Nephron (organoid): ENCODE measurements at regions not wholly inside any gene's neighbourhood (a gene's known extent, or its start where the extent isn't known, plus 50 kb on each side); places are given as distances from the start of the nearest gene placed in this dataset.

Experiments
- H3K27ac Mint-ChIP-seq, 3 experiments: 2 replicates each; pipeline ENCODE4 v1.8.0; 2020; ENCODE audit warnings: mixed read lengths in 3 of 3, mild to moderate bottlenecking in 2 of 3, moderate library complexity in 1 of 3
- H3K27me3 Mint-ChIP-seq: 2 replicates; pipeline ENCODE4 v1.8.0; 2021; ENCODE audit warnings: low read depth, mild to moderate bottlenecking, moderate library complexity, mixed read lengths
- H3K36me3 Mint-ChIP-seq: 2 replicates; pipeline ENCODE4 v1.8.0; 2020; ENCODE audit warnings: low read depth, mixed read lengths
- H3K4me1 Mint-ChIP-seq: 2 replicates; pipeline ENCODE4 v1.8.0; 2020; ENCODE audit warnings: mixed read lengths
- H3K4me3 Mint-ChIP-seq, 3 experiments: 2 replicates each; pipeline ENCODE4 v1.8.0; 2020; ENCODE audit warnings: mild to moderate bottlenecking in 3 of 3, mixed read lengths in 3 of 3, moderate library complexity in 2 of 3
- H3K9me3 Mint-ChIP-seq: 2 replicates; pipeline ENCODE4 v1.8.0; 2020; ENCODE audit warnings: mixed read lengths
- TF ChIP-seq, protein P1 (sequence below), 3 experiments: fragments of 200-600 bp; sonication (generic); IDR thresholded peaks; one replicate each; pipeline ENCODE4 v1.5.0; 2021; ENCODE audit warnings: antibody characterized with exemption in 3 of 3; ENCODE audit not compliant: unreplicated experiment in 3 of 3

DNA sequence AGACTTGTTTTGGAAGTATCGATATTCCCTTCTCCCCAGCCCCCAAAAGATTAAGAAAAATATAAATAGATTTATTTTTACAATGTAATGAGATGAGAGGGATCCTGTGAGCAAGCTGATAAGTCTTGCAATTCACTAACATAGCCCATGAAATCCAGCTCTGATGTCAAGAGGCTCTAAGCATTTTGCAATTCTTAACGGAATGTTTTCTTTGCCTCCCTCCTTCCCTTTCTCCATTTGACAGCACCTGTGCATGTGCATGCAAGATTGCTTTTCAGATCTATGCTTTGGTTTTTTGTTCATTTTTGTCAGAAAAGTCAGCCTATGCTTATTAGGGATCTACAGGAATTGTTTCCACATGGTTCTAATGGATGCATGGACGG is 169.9 kb downstream of the SLIT2 start:
- no peaks in the 10 kb centered on the region for H3K36me3 Mint-ChIP-seq
- no peaks in the 10 kb centered on the region for H3K27me3 Mint-ChIP-seq
- peak overlapping the region in 1 of 3 experiments; percentile 36 for H3K27ac Mint-ChIP-seq
- no peaks in the 10 kb centered on the region for H3K9me3 Mint-ChIP-seq
- no peak overlapping the region for H3K4me3 Mint-ChIP-seq
- TF ChIP-seq, protein P1, sequence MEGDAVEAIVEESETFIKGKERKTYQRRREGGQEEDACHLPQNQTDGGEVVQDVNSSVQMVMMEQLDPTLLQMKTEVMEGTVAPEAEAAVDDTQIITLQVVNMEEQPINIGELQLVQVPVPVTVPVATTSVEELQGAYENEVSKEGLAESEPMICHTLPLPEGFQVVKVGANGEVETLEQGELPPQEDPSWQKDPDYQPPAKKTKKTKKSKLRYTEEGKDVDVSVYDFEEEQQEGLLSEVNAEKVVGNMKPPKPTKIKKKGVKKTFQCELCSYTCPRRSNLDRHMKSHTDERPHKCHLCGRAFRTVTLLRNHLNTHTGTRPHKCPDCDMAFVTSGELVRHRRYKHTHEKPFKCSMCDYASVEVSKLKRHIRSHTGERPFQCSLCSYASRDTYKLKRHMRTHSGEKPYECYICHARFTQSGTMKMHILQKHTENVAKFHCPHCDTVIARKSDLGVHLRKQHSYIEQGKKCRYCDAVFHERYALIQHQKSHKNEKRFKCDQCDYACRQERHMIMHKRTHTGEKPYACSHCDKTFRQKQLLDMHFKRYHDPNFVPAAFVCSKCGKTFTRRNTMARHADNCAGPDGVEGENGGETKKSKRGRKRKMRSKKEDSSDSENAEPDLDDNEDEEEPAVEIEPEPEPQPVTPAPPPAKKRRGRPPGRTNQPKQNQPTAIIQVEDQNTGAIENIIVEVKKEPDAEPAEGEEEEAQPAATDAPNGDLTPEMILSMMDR (IDR thresholded peaks at IDR 0.05; ENCODE audit: unreplicated experiment in 3 of 3) = no peak
- H3K4me1 Mint-ChIP-seq = peaks cover 25% of the 10 kb centered on the region

DNA sequence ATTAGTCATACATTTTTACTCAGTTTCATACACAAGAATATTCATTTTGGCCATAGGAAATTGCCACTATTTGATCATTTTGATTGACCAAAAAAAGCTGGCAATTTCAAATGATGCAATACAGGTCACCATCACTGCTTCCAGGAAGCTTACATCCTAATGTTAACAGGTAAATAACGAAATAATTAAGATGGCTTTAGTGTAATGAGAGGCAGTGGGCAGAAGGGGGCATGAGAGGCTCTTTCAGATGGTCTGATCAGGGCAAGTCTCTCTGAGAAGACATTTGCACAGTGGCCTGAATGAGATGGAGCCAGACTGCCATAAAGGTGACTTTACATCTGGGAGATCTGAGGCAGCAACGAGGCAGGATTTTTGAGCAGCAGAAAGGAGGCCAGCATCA is 170.7 kb downstream of the SLIT2 start:
- H3K36me3 Mint-ChIP-seq = no peaks in the 10 kb centered on the region
- H3K27ac Mint-ChIP-seq = no peak overlapping the region
- no peaks in the 10 kb centered on the region for H3K27me3 Mint-ChIP-seq
- TF ChIP-seq, protein P1 (IDR thresholded peaks at IDR 0.05; ENCODE audit: unreplicated experiment in 3 of 3) = peak; percentile 50 to 66 (median 56)
- H3K9me3 Mint-ChIP-seq = no peaks in the 10 kb centered on the region
- no peak overlapping the region for H3K4me3 Mint-ChIP-seq
- peaks cover 25% of the 10 kb centered on the region for H3K4me1 Mint-ChIP-seq

DNA sequence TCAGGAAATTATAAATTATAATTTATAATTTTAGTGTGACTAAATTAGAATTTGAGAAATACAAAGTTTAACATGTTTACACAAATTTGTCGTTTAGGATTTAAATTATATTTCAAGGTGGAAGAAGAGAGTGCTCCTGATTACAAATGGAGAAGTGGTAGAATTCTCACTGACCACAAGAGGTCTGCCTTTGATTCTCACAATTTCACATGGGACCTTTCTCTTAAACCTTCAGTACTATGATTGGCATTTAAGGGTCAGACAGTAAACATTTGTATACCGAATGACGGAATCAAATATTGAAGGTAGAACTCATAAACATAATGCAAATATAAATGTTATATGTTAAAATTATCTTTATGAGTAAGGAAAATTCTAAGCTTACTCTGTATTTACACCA is 171.7 kb downstream of the SLIT2 start:
- Mint-ChIP-seq H3K9me3 (no peaks in the 10 kb centered on the region), H3K4me1 (peaks cover 34% of the 10 kb centered on the region), H3K4me3 (no peak overlapping the region), H3K27me3 (no peaks in the 10 kb centered on the region), H3K36me3 (no peaks in the 10 kb centered on the region), H3K27ac (no peak overlapping the region)
- TF ChIP-seq, protein P1 (IDR thresholded peaks at IDR 0.05; ENCODE audit: unreplicated experiment in 3 of 3) = no peak

DNA sequence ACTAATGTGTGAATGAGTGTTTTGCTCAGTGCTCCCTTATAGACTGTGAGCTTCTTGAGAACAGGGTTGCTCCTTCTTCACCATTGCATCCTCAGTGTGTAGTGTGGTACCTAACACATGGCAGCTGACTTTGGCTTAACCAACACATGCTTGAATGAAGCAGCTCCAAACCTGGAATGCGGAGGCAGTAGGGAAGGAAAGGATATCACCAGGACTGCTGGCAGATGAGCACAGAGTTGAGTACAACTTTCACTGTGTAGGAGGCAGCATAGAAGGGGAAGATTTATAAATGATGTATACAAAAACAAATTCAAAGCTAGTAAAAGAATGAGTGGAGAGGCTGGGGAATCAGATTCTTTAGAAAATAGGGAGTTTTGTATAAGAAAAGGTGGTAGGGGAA is 174.3 kb downstream of the SLIT2 start:
- Mint-ChIP-seq H3K27ac (peak overlapping the region in 2 of 3 experiments; percentile 61 to 65), H3K4me3 (no peak overlapping the region), H3K9me3 (no peaks in the 10 kb centered on the region), H3K36me3 (no peaks in the 10 kb centered on the region), H3K4me1 (peaks cover 51% of the 10 kb centered on the region), H3K27me3 (no peaks in the 10 kb centered on the region)
- TF ChIP-seq, protein P1 (IDR thresholded peaks at IDR 0.05; ENCODE audit: unreplicated experiment in 3 of 3) = no peak

DNA sequence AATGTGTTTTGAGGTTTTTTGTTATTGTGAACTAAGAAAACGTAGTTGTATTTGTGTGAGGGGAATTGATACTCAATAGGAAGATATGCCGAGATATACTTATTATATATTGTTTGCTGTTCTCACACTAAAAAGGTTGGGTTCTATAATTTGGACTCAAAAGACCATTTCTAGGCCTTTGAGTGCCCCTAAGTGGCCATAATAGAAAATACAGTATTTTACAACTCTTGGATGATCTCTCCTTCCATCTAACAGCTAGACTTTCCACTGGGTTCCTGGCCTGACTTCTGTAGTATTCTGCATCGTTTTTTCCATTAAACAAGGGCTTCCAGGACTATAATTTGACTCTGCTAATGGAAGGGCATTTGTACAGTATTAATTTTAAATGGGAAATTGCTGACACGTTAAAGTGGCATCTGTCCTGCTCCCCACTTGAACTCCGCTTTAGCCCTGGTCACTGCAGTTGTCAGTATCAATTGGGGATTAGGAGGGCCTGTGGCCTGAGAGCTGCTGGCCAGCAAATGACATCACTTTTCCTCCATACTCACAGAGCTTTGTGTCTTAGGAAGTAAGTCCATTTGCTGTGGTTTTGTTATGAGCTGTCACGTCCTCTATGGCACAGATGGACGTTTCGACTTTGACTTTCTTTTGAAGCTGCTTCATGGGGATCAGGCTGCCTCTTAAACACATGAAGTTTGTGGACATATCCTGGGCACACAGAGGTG is 176.9 kb downstream of the SLIT2 start:
- peak overlapping the region in 1 of 3 experiments; percentile 65 for H3K27ac Mint-ChIP-seq
- H3K9me3 Mint-ChIP-seq = no peaks in the 10 kb centered on the region
- H3K4me1 Mint-ChIP-seq = peaks cover 65% of the 10 kb centered on the region
- TF ChIP-seq, protein P1 (IDR thresholded peaks at IDR 0.05; ENCODE audit: unreplicated experiment in 3 of 3) = peak in 2 of 3 experiments; percentile 32 to 52
- H3K4me3 Mint-ChIP-seq = no peak overlapping the region
- no peaks in the 10 kb centered on the region for H3K36me3 Mint-ChIP-seq
- no peaks in the 10 kb centered on the region for H3K27me3 Mint-ChIP-seq
